Neural cell (in vitro differentiated cells): ENCODE measurements at regions not wholly inside any gene's neighbourhood (a gene's known extent, or its start where the extent isn't known, plus 50 kb on each side); places are given as distances from the start of the nearest gene placed in this dataset.

Experiments used
- CTCF ChIP-seq: fragments of 450-650 bp; IDR thresholded peaks from 2 replicates; pipeline ENCODE4 v1.5.1; 2014; ENCODE audit warnings: antibody characterized with exemption, mild to moderate bottlenecking, moderate library complexity; ENCODE audit not compliant: poor library complexity, severe bottlenecking
- POLR2AphosphoS5 ChIP-seq: IDR thresholded peaks from 2 replicates; pipeline ENCODE4 v1.6.1; 2012

GRCh38 chr6:1239805-1240204, 72.1 kb upstream of the FOXQ1 start:
- no peak for TF ChIP-seq CTCF
- no peak for TF ChIP-seq POLR2AphosphoS5
